C1 segment of cervical spinal cord (tissue), 14 donors: ENCODE measurements at regions not wholly inside any gene's neighbourhood (a gene's known extent, or its start where the extent isn't known, plus 50 kb on each side); places are given as distances from the start of the nearest gene placed in this dataset.
"Not testable (repeated sequence)": the region's sequence is repeated elsewhere in the genome, so short reads cannot be mapped to it uniquely, and the experiment has no call there.

Experiments used
- DNase-seq, 14 donors: peaks; one replicate each; lab custom pipeline; 2025; lab: John Stamatoyannopoulos, UW

DNA sequence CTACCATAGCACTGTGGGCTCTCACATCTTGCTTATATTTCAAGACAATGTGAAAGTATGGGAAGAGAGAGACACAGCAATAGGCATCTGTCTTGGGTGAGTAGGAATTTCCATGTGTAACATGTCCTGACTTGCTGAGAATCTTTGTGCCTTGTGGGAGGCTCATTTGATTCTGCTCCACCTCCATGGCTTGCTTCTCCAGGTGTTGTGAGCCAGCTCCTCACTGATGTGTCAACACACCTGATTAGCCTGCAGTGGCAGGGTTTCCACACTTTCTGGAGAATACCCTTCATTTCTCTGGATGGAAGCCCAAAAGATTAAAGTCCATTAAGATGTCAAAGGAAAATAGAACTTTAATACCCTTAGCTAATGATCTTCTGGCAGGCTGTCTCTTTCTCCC, 613.6 kb downstream of the ZNF608 start:
- DNase-seq = no peak

DNA sequence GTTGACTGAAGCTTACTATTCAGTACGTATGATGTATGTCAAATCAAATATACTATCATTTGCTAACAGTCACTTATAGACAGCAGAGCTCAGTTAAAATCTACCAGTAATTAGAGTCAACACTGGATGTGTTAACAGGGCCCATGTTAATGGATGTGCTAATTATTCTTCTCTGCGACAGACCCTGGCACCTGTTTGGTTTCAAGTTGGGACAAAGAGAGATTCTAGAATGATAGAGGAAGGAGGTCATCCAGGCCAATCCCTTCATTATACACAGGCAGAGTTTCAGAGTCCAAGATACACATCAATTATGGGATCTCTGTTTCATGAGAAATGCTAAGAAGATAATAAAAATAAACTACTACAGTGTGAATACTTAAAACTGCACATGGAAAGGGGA, 615.0 kb downstream of the ZNF608 start:
- DNase-seq = no peak

DNA sequence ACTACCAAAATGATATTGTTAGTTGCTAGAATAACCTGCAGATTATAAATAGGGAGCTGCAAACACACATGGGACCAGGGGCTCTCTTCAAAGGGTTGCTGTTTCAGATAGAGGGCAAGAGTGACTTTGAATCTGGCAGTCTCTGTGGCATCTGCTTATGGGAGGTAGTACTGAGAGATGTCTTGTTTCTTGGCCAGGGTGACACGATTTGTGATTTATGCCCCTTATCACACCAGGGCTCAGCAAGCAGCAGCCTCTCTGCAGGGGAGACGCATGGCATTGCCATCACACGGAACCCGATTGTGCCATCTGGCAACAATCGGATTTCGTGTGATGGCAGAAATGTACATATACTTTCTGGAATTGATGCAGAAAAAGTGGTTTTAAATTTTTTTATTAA, 615.6 kb downstream of the ZNF608 start:
- DNase-seq = no peak

DNA sequence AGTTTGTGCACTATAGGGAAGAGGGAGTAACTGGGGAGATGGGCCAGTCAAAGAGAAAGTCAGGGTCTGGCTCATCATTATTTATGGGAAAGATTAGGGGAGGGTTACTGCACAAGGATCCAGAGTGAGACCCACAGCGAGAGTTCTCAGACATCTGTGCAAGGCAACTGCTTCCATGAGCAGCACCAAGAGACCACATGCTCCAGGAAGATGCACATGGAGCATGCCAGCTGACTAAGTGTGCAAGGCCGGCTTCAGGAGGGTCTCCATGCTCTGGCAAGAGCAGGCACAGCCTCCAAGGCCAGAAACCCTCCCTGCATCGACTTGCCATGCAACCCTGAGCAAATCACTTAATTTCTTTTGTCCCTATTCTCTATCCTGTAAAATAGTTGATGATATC, 616.9 kb downstream of the CSNK1G3 start:
- no peak for DNase-seq

DNA sequence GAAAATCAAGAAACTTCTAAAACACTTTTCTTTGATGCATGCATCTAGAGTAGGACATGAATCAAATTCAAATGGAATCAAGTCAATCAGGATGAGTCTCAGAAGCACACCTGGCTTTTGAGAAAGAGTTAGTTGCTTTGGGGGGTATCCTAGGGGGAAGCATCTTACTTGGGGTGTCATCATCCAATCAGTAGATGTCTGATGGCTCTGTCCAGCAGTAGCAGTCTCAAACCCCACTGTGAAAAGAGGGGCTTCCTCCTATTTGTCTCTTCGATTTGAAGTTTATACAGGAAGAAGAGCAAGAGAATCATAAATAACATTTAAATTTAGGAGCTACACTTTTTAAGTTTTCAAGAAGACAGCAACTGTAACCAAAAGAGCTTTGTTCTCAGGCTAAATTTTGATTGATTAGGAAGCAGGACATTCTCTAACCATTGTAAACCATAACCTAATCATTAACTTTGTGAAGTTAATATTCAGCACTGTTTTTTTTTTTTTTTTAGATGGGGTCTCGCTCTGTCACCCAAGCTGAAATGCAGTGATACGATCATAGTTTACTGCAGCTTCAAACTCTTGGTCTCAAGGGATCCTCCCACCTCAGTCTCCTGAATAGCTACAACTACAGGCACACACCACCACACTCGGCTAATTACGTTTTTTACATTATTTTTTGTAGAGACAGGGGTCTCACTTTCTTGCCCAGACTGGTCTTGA, 614.7 kb downstream of the CSNK1G3 start:
- DNase-seq = no peak

DNA sequence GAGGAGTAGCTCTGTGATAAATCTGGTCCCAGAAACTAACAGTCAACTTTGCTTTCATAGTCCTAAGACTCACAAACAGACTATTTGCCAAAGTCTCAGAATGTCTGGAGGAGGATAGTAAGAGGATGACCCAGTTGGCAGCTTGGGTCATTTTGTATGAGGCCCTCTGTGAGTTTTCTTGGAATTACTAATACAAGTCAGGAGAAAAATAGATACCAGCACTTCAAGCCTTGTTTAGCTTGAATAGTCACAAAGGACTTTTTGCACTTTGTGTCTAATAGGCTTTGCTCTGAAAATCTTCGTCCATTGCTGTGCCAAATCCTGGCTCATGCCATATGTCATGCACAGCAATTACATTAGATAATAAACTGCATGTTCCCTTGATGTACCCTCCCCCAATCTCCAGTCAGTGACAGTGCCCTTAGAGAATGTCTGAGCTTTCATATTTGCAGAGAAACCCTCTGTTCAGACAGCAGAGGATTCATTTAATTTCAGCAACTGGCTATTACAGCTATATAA, 612.8 kb downstream of the CSNK1G3 start:
- peak in 1 of 14 donors; percentile 47 for DNase-seq

DNA sequence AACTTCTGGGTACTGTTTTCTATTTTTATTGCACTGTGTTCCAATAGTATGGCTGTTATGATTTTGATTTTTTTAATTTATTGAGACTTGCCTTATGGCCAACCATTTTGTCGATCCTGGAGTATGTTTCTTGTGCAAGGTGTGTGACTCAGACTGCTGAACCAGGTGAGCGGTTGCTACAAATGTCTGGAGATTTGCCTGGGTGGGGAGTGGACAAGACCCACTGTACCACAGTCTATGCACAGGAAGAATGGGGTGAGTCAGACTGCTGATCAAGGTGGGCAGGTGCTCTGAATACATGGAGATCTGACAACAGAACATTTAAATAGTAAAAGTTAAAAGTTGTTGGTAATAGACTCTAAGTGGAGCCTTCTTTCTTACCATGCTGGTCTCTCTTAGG, 609.2 kb downstream of the CSNK1G3 start:
- DNase-seq = no peak

DNA sequence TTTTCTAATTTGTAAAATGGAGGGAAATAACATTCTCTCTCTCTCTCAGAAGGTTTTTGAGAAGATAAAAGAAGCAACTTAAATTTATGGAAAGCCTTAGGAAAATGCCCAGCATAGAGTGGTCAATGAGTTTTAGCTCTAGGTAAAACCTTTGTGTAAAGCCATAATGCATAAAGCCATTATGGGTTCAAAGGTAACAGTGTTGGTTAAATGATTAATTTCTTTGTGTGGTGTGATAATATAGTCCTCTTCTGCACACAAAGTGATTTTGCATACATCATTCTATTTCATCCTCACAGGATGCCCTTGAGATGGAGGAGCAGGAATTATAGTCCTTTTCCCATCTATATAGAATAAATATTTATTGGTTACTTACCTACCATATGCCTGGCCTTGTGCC, 602.9 kb downstream of the CSNK1G3 start:
- no peak for DNase-seq

DNA sequence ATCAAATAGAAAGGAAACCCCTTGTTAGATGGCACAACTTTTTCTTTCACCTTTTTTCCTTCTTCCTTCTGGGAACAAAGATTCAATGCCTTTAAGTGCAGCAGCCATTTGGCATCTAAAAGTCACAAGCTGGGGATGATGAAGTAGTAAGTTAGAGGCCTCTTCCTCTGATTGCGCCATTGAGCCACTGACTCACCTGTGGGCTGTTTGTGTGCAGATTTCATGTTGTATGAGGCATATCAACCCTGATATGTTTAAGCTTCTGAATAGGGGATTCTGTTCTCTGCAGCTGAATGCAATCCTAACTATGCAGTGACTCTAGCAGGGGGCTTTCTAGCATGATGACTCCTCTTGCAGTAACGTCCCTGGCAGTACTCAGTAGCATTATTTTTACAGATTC, 599.9 kb downstream of the CSNK1G3 start:
- no peak for DNase-seq

DNA sequence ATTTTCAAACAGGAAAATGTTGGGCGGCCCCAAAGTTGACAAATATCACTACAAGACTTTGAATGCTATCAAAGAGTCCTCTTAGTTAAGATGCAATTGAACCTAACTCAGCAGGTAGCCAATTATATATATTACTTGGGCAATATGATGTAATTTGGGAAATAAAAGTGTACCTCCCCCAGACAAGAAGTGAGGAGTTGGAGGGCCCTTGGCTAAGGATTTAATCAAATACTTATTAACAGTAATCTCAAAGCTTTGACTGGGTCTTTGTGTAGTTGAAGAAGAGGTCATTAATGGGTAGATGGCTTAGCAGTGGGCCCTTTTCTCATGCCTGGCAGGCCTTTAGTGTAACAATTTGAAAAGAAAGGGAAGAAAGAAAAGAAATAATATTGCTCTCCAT, 599.0 kb downstream of the CSNK1G3 start:
- no peak for DNase-seq

DNA sequence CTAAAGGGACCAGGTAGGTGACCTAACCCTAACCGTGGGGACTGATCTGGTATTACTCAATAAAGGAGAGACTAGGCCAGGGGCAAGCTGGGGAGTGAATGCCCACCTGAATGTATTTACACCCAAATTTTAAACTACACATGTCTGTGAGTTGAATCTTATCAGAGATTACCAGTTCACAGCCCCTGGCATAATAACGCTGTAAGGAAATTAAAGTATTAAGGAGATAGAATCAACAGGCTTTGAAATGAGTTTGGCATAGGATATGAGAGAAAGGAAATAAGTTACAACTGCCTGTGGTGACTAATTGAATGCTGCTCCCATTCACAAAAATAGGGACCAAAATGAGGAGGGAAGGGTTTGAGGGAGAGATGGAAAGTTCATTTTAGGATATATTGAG, 593.3 kb downstream of the CSNK1G3 start:
- DNase-seq = no peak

DNA sequence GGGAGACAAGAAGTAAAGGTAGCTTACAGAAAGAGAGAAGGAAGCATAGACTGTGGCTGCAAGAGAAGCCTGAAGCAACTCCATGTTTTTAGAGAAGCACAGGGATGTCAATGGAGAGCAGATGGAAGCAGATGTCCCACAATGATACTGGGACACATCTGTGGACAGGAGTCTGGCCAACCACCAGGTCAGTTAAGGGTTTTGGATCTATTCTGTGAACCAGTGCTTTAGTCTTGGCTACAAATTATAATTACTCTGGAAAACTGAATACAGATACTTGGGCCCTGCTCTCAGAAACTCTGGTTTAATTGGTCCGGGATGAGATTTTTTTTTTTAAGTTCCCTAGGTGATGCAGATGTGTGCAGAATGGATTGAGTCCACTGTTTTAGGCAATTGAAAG, 592.8 kb downstream of the CSNK1G3 start:
- DNase-seq = no peak

DNA sequence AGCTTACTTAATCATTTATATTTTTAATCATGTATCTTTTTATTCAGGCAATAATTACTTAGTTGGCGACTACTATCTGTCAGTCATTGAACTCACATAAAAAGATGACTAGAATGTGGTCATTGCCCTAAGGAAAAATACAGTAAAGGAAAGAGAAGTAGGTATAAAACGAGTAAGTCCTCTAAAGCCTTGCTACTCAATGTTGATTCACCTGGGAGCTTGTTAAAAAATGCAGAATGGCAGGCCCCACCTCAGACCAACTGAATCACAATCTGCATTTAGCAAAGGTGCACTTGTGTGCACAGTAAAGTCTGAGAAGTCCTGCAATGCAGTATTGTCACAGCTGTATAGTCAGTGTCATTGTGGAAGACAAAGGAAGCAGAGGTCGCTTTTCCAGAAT, 592.4 kb downstream of the CSNK1G3 start:
- no peak for DNase-seq

DNA sequence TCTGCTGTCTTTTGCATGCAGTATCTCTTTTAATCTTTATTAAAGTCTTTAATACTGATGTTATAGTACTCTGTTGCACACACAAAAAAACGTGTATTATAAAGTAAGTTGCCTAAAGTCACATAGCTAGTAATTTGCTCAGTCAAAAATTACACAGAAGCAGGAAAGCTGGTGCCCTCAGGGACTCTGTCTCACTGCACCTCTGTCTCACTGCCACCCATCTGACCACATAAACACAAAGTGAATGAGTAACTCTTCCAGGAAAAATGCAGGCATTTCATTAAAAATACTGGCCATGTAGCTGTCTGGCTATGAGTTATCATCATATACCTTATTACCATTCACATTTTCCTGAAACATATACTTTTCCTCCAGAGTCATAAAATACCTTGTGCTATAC, 591.7 kb downstream of the CSNK1G3 start:
- no peak for DNase-seq

DNA sequence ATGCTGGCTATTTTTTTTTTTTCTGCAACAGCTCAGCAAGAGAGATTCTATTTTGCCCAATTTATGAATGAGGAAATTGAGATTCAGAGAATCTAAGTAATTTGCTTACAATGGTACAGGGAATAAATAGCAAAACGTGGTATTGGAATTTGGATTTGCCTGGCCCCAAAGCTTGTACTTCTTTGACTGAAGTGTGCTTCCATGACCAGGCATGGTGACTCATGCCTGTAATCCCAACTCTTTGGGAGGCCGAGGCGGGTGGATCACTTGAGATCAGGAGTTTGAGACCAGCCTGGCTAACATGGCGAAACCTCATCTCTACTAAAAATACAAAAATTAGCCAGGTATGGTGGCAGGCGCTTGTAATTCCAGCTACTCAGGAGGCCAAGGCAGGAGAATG, 591.1 kb downstream of the CSNK1G3 start:
- DNase-seq = not testable (repeated sequence)

DNA sequence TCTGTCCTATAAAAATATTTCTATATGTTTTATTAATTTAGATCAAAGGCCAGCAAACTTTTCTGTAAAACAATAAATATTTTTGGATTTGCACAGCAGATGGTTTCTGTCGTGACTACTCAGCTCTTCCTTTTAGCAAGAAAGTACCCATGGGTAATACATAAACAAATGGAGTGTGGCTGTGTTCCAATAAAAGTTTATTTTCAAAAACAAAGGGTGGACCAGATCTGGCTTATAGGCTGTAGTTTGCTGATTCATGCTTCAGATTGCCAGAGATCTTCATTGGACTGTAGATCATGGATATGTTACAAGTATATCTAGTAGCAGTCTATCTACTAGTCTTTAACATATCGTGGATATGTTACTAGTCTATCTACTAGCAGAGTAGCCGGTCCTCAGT, 590.5 kb downstream of the CSNK1G3 start:
- DNase-seq = no peak

DNA sequence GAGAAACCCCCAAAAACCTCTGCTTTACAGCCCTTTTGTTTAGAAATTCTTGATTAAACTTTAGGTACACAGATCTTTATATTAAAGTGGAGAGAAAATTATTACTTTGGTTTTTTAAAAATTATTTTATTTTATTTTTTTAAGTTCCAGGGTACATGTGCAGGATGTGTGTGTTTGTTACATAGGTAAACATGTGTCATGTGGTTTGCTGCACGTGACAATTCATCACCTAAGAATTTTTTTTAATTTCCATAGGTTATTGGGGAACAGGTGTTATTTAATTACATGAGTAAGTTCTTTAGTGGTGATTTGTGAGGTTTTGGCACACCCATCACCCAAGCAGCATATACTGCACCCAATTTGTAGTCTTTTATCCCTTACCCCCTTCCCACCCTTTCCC, 581.7 kb downstream of the CSNK1G3 start:
- DNase-seq = no peak

DNA sequence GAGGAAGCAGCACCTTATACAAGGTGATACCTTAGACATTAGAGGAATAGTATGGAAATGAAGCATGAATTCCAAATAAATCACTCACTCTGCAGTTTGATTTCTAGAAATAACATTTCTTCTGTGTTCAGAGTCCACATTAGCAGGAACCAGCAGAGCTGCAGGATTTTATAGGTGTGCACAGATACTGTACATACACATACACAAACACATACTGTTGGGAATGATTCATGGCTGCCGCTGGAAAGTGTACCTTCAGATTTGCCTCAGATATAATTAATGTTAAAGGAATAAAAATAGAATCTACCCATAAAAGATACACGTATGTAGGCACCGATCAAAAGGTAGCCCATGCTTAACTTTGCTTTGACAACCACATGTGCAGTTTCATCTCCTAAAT, 578.1 kb downstream of the CSNK1G3 start:
- DNase-seq = no peak

DNA sequence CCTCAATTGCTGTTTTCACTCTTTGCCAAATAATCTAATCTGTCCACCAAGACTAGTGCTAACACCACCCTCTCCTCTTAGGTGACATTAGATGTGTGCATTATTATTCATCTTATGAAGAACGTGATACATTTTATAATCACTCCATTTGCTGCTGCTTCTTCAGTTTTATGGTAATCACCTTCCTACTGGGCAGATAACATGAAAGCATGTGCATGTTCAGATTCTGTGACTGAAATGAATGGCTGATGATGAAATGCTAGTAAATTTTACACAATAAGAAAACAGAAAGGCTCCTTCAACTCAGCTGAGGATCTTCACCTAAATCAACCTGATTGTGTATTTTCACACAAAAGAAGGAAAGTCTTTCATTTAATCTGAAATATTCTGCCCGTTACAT, 577.6 kb downstream of the CSNK1G3 start:
- no peak for DNase-seq

DNA sequence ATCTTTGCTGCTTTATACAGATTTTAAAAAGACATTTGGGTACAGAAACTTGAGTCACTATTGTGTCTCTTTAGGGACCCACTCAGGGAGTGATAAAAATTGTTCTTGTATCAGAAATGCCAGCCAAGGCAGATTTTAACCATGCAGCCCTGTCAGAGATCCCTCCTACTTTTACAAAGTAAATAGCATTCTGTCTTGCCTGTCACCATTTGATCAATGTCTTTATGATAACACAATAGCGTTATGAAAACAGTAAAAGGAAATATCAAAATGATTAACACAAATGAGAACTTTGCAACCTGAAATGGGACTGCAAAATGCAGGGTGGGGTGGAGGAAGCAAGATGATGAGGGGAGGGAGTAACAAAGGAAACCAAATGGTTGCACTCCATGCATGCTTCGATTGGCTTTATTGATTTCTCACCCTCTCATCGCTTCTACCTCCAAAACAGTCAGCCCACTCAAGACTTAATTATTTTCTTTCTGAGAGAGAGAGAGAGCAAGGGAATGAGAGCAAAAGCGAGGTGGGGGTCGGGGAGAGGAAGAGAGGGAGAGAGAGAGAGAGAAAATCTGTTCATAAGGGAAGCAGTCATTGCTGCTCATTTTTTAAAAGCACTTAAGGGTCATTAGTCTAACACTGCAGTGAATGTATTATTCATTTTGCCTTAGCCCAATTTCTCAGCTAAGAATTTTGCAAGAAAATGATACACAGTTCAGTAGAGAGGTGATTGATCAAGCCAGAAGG, 576.5 kb downstream of the CSNK1G3 start:
- DNase-seq = no peak

DNA sequence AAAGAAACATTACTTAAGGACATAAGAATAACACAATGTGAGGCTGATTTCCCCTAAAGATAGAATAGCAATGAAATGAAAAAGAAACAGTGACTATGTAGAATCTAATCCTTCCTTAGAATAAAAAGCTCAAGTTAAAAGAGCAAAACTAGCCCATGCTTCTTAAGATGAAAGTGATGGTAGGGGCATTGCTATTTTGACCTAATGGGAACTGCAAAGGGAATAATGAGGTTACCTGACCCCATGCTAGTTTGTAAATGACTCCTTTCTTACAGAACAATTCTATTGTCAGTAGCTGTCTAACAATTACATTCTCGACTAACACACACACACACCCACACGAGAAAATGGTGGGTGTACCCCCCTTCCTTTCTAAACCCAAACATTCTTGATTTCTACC, 575.8 kb downstream of the CSNK1G3 start:
- DNase-seq = no peak

DNA sequence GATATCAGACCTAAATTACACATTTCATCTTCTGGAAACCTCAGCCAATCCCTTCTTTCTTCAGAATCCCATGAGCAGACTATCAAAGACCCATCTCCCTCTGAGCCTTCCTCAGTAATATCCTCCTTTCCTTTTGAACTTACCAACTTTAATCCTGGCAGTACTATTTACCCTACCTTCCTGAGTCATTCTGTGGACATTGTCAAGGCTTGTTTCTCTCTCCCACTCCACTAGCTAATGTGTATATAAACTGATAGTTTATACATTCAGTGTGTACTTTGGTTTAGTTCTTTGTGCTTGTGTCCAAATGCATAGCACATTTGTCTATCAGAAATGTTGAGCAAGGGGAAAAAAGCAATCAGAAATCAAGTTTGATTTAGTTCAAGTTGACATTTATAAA, 568.3 kb downstream of the CSNK1G3 start:
- DNase-seq = no peak

DNA sequence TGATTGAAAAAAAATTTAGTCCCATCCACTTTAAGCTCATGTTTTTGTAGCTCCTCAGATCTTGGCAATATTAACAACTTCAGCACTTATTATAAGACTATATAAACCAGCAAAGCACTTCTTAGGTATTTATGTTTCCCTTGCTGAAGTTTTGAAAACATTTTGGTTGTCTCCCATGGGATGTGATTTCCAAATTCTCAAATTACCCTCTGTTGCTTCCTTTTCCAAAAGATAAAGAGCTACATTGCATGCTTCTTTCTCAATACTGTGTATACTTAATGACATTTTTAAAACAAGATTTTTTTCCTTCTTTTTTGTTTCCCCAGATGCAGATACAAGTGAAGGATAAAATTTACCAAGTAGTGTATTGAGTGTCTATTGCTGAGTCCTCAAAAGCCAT, 567.1 kb downstream of the CSNK1G3 start:
- DNase-seq = no peak
